Ascending aorta (tissue), 2 donors: ENCODE measurements at regions not wholly inside any gene's neighbourhood (a gene's known extent, or its start where the extent isn't known, plus 50 kb on each side); places are given as distances from the start of the nearest gene placed in this dataset.

ENCODE experiments used
- DNase-seq, 2 donors: peaks; one replicate each; pipeline ENCODE4 v3.0.0-alpha.2; 2019; ENCODE audit warnings: low spot score in 2 of 2
- H3K27ac ChIP-seq, 2 donors: fragments of 200-600 bp; sonication (generic); one replicate each; pipeline ENCODE4 v1.5.1; 2016 to 2017; ENCODE audit warnings: mild to moderate bottlenecking in 1 of 2
- H3K27me3 ChIP-seq: fragments of 200-600 bp; sonication (generic); one replicate; pipeline ENCODE4 v1.5.1; 2017
- H3K36me3 ChIP-seq, 2 donors: fragments of 200-600 bp; sonication (generic); one replicate each; pipeline ENCODE4 v1.5.1; 2016
- H3K4me1 ChIP-seq, 2 donors: fragments of 200-600 bp; sonication (generic); one replicate each; pipeline ENCODE4 v1.5.1; 2016 to 2017; ENCODE audit warnings: mild to moderate bottlenecking in 1 of 2
- H3K4me3 ChIP-seq, 2 donors: fragments of 200-600 bp; sonication (generic); one replicate each; pipeline ENCODE4 v1.5.1; 2016 to 2017; ENCODE audit warnings: mild to moderate bottlenecking in 1 of 2
- H3K9me3 ChIP-seq, 2 donors: fragments of 200-600 bp; sonication (generic); one replicate each; pipeline ENCODE4 v1.5.1; 2016
- intact Hi-C: fragments of 100-400 bp; cut with DNase I; formaldehyde crosslinking; loops from one replicate; pipeline ENCODE4 v1.15.1; 2023
- TF ChIP-seq, protein P1 (sequence below), 3 experiments: fragments of 200-600 bp in 2 of 3; fragments of 450-650 bp in 1 of 3; sonication (generic) in 2 of 3; IDR thresholded peaks; one replicate each; pipeline ENCODE4 v1.5.1; 2016 to 2019; ENCODE audit warnings: antibody characterized with exemption in 3 of 3, mild to moderate bottlenecking in 1 of 3, moderate library complexity in 1 of 3

DNA sequence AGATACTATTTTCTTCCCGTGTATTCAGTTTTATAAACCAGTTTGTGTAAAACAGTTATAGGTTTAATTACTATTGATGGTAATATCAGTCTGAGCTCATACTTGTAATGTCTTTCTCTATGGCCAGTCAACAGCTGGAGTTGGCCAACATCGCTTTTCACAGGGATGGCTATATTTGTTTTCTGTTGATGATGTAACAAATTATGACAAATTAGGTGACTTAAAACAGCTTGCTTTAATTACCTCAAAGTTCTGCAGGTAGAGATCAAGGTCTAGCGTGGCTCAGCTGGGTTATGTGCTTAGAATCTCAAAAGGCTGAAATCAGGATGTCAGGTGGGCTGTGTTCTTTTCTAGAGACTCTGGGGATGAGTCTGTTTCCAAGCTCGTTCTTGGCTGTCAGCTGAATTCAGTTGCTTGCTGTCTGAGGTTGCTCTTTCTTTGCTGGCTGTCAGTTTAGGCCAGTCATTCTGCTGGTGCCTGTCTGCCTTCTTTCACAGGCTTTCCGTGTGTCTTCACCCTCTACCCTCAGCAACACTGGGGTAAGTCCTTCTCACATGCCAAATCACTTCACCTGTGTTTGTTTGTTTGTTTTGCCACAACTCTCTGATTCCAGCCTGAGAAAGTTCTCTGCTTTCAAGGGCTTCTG, 370.2 kb upstream of the E2F7 start:
- H3K4me1 ChIP-seq: no peaks in the 10 kb centered on the region
- H3K27me3 ChIP-seq: no peaks in the 10 kb centered on the region
- no peak for DNase-seq
- H3K27ac ChIP-seq: no peak overlapping the region
- no peak overlapping the region for H3K4me3 ChIP-seq
- no peaks in the 10 kb centered on the region for H3K9me3 ChIP-seq
- intact Hi-C loops: no loop called here
- TF ChIP-seq, protein P1, sequence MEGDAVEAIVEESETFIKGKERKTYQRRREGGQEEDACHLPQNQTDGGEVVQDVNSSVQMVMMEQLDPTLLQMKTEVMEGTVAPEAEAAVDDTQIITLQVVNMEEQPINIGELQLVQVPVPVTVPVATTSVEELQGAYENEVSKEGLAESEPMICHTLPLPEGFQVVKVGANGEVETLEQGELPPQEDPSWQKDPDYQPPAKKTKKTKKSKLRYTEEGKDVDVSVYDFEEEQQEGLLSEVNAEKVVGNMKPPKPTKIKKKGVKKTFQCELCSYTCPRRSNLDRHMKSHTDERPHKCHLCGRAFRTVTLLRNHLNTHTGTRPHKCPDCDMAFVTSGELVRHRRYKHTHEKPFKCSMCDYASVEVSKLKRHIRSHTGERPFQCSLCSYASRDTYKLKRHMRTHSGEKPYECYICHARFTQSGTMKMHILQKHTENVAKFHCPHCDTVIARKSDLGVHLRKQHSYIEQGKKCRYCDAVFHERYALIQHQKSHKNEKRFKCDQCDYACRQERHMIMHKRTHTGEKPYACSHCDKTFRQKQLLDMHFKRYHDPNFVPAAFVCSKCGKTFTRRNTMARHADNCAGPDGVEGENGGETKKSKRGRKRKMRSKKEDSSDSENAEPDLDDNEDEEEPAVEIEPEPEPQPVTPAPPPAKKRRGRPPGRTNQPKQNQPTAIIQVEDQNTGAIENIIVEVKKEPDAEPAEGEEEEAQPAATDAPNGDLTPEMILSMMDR (IDR thresholded peaks at IDR 0.05): no peak
- H3K36me3 ChIP-seq: no peaks in the 10 kb centered on the region

DNA sequence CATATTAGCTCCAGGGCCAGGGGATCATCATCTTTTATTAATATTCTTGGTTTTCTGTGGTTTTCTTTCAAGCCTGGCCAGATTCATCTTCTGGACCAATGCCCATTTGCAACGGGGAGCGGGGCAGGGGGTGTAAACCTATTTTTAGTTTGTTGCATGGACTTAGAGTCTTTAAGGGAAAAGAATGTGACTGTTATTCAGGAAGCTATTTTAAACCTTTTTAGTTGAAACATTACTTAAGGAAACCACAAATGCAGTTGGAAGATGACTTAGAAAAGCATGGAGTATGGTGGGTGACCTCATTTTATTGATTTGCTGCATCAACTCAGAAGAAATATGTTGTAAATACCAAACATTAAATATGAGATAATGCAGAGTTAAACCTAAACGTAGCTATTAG, 368.4 kb upstream of the E2F7 start:
- no peak for DNase-seq
- H3K27ac ChIP-seq: no peak overlapping the region
- intact Hi-C loops: no loop called here
- no peaks in the 10 kb centered on the region for H3K27me3 ChIP-seq
- no peaks in the 10 kb centered on the region for H3K36me3 ChIP-seq
- H3K4me1 ChIP-seq: no peaks in the 10 kb centered on the region
- H3K9me3 ChIP-seq: no peaks in the 10 kb centered on the region
- TF ChIP-seq, protein P1 (IDR thresholded peaks at IDR 0.05): no peak
- H3K4me3 ChIP-seq: no peak overlapping the region

DNA sequence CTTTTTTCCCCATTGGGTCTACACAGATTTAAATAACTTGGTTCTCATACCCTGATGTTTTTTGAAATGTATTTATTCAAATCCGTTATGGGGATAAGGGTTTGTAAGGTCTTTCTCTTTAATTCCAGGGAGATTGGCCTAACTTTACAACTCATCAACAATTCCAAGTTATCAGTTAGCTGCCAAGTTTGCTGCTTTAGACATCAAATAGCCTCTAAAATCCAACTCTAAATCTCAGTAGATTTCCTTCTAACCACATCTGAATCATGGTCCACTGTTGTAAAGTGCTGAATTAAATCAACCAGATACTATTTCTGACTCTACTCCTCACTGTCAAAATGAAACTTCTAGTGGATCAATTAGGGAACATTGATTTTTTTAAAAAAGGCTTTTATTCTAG, 364.1 kb upstream of the E2F7 start:
- intact Hi-C loops: no loop called here
- Histone ChIP-seq H3K27me3 (no peaks in the 10 kb centered on the region), H3K9me3 (no peaks in the 10 kb centered on the region), H3K4me3 (no peak overlapping the region), H3K36me3 (no peaks in the 10 kb centered on the region), H3K4me1 (no peaks in the 10 kb centered on the region), H3K27ac (no peak overlapping the region)
- TF ChIP-seq, protein P1 (IDR thresholded peaks at IDR 0.05): no peak
- DNase-seq: no peak

DNA sequence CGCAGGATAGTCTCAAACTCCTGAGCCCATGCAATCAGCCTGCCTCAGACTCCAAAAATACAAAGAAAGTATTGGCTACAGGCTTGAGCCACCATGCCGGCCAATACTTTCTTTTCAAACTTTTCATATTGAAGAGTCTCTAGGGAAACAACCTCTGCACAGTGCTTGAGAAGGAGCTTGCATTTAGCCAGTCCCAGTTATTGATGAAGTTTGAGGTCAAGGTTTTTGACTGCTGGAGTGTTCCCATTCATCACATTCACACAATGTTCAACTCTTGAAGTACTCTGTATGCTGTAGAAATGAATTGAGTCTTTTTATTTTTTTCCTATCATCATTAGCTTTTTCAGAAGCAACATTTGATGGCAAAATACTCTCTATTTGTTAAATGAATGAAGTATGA, 355.8 kb upstream of the E2F7 start:
- H3K36me3 ChIP-seq: no peaks in the 10 kb centered on the region
- no peak overlapping the region for H3K4me3 ChIP-seq
- no peaks in the 10 kb centered on the region for H3K4me1 ChIP-seq
- no peaks in the 10 kb centered on the region for H3K27me3 ChIP-seq
- intact Hi-C loops: no loop called here
- DNase-seq: no peak
- TF ChIP-seq, protein P1 (IDR thresholded peaks at IDR 0.05): no peak
- no peaks in the 10 kb centered on the region for H3K9me3 ChIP-seq
- no peak overlapping the region for H3K27ac ChIP-seq

DNA sequence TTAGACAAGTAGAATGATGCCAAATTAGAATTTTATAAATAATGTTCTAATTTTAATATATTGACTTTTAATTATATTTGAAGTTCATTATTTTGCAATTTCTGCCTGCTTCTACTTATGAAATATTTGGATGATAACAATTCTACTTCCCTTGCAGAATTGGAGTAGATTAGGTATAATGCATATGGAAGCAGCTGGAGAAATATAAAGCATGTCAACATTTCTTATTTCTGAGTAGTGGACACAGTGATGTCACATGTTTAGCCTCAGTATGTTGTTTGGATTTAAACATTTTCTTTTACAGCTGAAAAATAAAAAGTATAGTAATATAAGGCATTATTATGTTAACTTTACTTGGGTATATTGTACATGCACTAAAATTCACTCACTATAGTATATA, 344.2 kb upstream of the E2F7 start:
- Histone ChIP-seq H3K36me3 (no peaks in the 10 kb centered on the region), H3K27ac (no peak overlapping the region), H3K9me3 (no peaks in the 10 kb centered on the region), H3K4me3 (no peak overlapping the region), H3K27me3 (no peaks in the 10 kb centered on the region), H3K4me1 (no peaks in the 10 kb centered on the region)
- TF ChIP-seq, protein P1 (IDR thresholded peaks at IDR 0.05): no peak
- intact Hi-C loops: no loop called here
- DNase-seq: no peak

DNA sequence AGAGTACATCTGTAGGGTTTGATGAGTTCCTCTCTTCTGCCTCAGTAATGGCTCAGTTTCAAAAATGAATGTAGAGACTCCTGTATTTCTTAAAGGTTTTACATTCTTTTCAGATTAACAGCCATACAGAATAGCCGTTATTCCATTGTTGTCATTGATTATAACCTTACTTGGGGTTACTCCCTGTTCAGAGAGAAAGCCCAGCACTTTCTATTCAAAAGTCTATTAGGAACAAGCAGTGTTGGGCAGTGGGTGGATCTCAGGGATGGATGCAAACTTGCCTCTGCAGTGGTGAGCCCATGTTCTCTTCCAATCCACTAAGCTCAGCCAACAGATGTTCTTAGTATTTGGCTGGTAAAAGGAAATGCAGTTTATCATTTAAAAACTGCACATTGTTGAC, 342.6 kb upstream of the E2F7 start:
- Histone ChIP-seq H3K4me3 (no peak overlapping the region), H3K27ac (no peak overlapping the region), H3K27me3 (no peaks in the 10 kb centered on the region), H3K36me3 (no peaks in the 10 kb centered on the region), H3K4me1 (no peaks in the 10 kb centered on the region), H3K9me3 (no peaks in the 10 kb centered on the region)
- TF ChIP-seq, protein P1 (IDR thresholded peaks at IDR 0.05): no peak
- DNase-seq: no peak
- intact Hi-C loops: no loop called here
